HT-29 (cell line): ENCODE measurements at regions not wholly inside any gene's neighbourhood (a gene's known extent, or its start where the extent isn't known, plus 50 kb on each side); places are given as distances from the start of the nearest gene placed in this dataset.
A peak's percentile ranks its signal among the peaks of the same experiment; 100 is the strongest.

Experiments
- DNase-seq: peaks from one replicate; pipeline ENCODE4 v3.0.0-alpha.2; 2015; ENCODE audit warnings: low spot score

DNA sequence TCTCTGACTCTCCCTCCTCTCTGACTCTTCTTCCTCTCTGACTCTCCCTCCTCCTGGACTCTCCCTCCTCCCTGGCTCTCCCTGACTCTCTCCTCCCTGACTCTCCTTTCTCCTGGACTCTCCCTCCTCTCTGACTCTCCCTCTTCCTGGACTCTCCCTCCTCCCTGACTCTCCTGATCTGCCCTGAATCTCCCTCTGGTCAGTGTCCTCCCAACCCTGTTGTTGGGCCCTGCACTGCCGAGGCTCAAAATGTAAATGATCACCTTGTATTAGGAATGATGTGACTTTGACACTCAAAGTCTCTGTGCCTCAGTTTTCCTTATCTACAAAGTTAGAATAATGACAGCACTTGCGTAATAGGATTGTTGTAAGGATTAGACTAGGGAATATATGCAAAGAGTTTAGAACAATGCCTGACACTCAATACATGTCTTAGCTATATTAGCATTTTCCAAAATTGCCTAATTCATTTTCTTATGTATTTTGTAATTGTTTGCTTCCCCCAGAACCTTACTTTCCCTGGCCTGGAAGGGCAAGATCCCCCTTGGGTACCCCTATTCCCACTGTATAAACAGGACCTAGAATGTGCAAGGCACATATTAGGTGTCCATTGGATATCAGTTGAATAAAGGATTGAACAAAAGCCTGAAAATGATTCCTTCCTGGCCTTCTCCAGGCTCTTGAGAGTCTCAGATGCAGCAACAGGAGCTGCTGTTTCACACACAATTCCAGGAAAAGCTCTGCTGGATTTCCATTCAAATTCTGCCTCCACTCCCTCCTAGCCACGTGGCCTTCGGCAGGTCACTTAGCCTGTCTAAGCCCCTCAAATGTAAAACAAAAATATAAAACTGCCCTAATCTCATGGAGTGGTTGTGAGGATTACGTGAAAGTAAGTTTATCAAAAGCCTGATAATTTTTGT lies 170.1 kb downstream of the INHBB start:
- no peak for DNase-seq

DNA sequence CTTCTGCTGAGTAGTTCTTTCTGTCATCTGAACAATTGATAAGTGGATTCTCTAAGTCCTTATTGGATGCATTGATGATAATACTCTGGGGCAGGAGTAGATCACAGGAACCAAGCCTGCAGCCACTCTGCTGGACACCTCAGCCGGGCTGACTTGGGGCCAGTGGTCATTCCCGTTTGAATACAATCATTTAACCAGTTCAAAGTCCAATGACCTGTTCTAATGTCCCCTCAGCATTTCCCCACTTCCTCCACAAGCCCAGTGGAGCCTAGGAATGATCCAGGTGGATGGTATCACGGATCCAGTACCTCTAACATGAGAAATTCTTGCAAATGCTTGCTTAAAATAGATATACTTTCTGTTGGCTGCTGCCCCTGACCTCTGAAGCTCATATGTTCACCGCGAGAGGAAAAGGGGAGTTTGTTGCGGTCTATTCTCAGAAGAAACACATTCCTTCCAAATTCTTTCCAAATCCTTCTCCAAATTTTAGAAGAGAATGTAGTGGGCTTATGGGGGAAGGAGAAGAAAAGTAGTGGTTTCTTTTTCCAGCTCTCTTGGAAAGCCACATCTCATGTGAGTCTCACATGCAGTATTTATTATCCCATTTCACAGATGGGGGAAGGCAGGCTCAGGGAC lies 170.9 kb downstream of the INHBB start:
- no peak for DNase-seq

DNA sequence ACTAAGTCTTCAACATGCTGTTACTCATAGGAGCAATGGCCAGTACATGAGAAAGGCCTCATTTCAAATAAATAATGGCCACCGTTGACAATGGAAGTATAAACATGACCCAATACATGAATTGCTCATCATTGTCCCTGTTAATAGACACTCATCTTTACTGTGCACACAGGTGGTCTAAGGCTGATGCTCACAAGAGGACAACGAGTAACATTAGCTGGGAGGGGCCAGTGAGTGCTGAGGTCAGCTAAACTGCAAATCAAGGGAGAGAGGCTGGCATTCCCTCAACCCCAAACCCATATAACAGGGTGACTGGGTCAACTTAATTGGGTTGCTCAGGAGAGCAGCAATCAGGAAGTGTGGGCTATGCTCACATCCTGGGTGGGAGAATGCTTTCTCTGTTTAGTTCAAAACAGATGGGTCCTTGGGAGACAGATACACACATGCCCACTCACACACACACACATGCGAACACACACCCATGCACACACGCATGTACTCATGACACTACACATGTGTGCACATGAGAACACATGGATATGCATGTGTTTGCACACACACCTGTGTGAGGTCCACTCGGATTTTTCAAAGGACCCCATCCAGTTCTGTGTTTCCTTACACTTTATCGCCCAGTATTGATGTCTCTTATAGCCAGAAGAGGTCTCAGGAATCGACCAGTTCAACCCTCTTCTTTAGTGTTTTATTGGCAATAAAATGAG lies 172.0 kb downstream of the INHBB start:
- DNase-seq, result no peak

DNA sequence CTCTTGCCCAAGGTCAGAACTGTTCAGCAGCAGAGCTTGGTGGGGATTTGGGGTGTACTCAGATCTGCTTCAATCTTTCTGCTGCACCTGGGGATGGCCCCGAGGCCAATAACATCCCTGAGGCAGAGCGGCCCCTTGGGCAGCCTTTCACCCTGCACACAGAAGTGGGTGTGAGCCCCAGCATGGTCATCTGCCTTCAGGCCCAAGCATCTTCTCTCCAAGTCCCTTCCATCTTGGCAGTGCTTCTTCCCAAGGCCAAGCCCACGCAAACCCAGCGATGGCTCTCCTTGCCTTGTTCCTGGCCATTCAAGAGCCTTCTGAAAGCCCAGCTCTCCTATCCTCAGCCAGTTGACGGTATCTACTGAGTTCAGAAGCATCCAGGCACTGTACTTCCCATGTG lies 172.9 kb downstream of the INHBB start:
- no peak for DNase-seq

DNA sequence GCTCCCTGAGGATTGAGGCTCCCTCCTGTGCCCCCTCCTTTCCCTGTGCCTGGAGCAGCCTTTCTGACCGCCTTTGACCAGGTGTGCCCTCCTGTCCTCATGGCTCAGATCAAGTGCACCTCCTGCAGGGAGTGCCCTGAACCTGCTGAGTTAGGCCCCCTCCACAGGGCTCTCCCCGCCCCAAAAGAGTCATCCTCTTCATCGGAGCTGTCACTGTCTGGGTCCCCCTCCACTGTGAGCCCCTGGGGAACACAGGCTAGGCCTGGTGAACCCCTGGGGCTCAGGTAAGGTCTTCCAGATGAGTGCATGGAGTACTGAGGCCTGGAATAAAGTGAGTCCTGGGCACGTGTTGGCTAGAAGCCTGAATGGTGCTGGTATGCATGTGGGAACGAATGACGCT lies 173.5 kb downstream of the INHBB start:
- DNase-seq, result no peak

DNA sequence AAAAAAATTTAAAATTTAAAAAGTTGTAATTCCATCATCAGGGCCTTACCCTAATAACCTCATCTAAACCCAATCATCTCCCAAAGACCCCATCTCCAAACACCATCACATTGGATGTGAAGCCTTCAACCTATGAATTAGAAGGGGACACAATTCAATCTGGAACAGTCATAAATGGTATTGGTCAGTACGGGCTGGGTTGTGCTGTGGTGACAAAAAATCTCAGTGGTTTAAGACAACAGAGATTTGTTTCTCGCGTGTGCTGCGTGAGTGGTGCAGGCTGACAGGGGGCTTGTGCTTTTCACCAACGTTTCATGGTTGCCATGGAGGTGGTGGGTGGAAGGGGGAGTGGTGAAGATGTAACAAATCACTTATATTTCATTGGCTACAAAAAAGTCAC lies 174.5 kb downstream of the INHBB start:
- DNase-seq, result no peak

DNA sequence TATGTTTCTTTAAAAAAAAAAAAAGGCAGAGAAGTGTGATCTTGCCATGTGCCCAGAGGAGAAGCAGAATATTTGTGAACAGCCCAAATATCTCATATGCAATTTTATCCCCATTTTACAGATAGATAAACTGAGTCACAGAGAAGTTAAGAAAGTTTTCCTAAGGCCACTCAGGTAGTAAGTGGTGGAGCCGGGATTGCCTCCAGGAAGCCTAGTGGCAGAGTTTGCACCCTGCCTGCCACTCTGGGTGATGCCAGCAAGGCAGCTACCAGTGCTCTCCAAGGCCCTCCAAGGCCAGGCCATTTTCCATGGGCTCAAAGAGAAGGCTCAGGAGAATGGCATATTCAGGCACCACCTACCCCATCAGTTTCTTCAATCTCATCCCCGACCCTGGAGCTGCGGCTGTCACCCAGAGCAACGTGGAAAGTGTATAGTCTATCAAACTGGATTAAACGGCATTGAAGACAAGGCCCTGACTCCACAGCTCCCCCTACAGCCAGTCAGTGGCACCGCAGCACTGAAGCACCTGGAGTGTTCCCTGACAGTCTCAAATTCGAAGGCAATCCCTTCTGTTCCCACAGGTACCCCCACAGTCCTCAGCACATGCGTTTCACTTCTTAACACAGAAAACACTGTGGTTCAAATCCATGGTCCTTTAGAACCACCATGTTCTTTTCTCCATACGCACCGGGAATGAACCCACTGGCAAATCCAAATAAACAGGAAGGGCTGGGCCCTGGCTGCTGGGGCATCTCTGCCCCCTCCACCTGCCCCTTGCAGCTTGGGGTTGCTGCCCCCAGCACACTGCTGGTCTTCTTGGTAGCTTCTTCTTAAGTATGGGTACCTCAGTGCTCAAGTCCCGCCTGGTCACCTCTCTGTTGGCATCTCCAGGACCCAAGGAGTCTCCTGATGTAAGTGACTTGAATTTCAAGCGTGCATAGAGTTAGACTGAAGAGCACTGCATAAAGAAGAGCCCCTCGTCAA lies 175.3 kb downstream of the INHBB start:
- peak; percentile 66 for DNase-seq

DNA sequence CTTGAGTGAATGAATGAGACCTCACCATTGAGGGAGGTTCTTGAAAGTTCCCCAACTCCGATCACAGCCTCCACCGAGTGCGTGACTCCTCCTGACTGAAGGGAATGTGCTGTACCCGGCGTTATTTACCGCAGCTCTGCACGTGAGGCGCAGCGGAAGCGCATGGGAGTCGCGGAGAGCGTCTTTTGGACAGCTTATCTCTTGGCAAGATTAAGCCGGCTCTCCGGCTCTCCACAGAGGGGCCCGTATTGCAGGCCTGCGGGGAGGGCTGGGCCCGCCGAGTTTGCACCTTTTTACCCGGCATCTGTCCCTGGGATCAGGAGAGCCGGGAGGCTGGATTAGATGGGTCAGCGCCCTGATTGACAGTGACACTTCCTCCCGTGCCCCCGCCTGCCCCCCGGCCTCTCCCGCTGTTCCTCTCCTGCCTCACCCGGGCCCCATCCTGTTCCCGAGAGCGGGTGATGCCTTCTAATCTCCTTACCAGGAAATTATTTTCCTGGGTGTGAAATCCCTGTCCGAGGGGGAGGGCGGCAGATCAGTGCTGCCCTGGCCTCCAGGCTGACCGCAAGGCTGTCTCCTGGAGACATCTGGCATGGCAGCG lies 176.3 kb downstream of the INHBB start:
- DNase-seq, result no peak

DNA sequence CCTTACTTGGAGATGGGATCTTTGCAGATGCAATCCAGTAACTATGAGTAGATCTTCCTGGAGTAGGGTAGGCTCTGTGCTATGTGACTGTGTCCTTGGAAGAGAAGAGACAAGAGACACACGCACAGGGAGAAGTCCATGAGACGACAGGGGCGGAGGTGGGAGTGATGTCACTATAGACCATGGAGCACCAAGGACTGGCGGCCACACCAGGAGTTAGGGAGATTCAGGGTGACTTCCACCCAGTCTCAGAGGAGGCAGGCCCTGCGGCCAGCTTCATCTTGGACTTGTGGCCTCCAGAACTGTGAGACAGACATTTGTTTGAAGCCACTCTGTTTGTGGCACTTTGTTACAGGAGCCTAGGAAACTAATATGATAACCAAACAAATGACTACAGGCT lies 177.8 kb downstream of the INHBB start:
- DNase-seq, result no peak

DNA sequence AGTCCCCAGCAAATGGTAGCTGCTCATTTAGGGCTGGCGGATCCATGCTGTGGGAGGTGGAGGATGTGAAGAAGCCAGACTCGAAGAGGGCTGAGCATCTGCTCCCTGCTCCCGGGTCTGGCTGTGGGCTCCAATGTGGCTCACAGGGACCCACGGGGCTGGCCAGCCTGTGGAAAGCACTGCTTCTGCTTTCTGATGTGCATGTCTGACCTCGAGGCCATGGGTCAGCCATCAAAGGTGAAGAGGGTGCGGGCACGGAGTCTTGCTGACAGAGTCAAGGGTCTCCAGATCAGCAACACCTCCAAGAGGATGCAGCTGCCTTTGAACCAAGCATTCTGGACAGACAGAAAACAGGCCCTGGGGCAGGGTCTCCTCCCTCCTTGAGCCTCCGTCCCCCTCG lies 178.2 kb downstream of the INHBB start:
- DNase-seq, result no peak

DNA sequence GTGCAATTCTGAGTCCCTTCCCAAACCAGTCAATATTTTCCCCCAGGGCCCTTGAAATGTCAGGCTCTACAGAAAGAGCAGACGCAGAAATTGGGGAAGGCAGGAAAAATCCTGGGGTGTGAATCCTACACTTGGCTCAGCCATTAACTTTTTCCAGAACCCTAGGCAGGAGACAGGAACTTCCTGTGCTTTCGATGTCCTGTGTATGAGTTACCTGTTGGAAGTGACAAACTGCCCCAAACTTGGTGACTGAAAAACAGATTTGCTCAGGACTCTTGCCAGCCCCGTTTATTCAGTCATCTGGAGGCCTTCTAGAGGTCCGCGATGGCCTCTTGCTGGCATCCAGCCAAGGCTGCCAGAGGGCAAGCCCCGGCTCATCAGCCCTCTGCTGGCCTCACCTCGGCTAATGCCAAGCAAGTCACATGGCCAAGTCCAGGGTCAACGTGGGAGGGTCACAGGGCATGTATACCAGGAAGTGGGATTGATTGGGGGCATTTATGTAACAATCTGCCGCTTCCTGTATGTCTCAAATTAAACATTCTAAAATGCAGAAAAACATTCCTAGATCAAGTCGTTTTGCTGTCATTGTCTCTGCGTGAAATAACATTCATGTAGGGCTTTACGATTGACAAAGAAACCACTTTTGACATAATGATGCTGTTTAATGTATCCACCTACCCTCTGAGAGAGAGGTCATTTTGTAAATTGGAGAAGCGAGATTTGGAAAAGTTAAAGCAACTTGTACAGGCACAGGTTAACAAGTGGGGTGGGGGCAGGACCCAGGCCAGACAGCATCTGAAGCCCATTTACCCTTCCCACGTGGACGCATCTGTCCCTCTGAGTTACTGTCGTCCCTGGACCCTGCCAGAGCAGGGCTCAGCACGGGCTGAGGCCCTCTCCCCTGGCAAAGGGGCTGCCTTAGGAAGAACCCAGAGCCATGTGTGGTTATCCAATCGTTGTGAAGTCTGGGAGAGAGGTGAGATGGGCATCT lies 179.4 kb downstream of the INHBB start:
- peak; percentile 33 for DNase-seq

DNA sequence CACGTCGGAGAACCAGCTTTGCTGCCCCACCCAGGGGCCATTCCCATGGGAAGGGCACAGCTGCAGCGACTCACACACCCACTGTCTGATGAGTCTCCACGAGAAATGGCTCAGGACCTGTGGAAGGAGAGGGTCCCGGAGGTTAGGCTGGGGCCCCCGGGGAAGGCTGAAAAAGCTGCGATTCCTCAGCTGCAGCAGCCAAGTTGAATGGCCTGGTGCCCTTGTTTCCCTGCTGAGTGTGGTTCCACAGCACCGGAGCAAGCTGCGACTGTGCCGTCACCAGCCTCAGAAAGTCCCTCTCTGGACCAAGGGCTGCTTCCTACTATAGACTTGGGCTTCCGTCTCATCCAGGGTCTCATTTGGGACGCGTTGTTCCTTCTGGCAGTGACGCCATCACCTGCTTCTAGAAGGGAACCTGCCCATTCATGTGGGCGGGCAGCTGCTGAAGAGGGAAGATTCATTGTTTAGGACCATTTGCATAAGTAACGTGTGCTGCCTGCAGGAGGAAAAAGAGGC lies 180.2 kb downstream of the INHBB start:
- no peak for DNase-seq

DNA sequence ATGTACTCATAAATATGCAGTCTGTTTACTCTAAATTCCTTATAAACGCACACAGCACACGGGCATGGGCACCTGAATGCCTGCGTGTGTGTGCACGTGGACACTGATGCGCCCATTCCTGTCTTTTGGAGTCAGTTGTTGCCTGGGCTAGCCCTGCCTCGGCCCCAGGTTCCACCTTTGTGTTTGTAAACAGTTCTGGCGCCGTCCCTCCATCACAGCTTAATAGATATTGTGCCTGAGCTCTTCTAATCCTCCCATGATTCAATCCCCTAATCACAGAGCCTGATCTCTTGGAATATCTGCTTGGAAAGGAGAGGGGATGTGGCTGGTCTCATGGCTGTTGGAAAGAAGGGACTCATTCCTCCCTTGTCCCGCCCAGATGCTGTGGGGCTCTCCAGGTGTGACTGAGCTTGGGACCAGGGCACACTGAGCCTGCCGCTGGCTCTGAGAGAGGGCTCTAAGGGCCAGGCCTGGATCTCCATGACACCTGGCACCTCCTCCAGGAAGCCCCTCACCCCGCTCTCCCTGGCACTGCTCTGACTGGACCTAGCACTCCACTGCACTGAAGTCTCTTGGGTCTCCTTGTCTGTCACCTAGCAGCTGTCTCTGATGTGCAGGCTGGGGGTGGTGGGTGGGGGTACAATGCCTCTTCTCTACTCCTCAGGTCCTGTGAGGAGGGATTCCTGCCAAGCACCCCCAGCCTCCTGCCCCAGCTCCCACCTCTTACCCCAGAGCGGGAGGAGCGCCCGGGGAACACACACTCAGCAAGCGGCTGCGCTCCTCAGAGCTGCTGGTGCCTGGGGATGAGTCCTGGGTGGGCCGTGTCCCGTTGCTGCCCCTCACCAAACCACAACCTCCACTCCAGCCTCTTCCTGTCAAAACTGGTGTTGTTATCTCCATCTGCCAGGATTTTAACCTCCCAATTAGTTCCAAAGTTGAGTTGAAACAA lies 181.3 kb downstream of the INHBB start:
- no peak for DNase-seq

DNA sequence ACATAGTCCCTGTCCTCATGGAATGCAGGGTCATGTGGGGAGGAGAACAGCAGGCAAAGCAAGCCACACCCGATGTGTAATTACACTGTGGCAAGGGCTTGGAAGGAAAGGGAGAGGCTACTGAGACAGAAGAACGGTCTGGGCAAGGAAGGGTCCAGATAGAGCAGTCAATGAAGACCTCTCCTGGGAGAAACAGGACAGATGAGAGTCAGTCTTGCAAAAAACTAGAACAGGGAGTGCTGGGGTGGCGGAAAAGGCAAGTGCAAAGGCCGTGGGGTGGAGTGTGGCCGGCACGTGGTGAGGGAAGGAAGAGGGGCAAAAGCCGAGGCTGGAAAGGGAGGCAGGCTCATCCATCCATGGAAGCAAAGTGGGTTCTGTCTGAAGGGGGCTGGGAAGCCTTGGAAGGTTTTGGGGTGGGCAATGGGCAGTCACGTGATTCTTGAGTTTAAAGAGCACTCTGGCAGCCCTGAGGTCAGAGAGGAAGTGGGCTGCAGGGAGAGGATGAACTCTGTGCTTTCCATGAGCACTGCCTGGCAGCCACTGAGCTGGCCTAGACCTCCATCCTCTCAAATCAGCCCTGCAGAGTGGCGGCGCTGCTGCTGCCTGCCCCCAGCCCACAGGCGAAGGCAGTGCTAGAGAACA lies 182.2 kb downstream of the INHBB start:
- DNase-seq, result no peak

DNA sequence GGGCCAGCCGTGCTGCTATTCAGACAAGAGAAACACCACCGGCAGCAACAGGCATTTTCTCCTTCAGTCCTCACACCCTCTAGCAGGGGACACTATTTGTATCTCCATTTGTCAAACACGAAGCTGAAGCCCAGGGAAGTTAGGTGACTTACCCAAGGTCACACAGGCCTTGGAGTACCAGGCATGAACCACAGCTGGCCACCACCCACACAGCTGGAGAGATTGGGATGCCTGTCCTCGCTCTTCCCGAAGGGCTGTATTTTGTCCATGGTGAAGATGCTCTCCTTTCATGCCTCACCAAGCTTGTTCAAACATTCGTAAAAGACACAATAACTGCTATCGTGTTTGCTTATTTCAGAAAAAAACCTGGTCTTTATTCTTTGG lies 182.7 kb downstream of the INHBB start:
- DNase-seq, result no peak

DNA sequence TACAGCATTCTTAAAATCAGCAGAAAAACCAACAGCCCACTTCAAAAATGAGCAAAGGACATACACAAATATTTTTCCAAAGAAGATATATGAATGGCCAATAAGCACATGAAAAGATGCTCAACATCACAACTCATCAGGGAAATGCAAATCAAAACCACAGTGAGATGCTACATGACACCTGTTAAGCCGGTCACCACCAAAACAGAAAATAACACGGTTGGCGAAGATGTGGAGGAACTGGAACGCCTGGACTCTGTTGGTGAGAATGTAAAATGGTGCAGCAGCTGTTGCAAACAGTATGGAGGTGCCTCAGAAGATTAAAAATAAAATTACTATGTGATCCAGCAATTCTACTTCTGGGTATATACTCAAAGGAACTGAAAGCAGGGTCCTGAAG lies 184.8 kb downstream of the INHBB start:
- no peak for DNase-seq

DNA sequence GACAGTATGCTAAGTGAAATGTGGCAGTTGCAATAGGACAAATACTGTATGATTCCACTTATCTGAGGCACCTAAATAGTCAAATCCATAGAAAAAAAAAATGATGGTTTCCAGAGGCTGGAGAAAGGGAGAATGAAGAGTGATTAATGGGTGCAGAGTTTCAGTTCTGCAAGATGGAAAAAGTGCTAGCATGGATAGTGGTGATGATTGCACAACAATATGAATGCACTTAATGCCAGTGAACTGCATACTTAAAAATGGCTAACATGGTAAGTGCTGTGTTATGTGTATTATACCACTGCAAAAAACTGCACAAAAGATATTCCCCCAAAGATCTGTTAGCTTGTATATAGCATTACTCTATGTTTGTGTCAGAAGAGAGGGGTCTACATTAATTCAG lies 185.4 kb downstream of the INHBB start:
- no peak for DNase-seq
